ENCODE measurements at regions not wholly inside any gene's neighbourhood (a gene's known extent, or its start where the extent isn't known, plus 50 kb on each side); places are given as distances from the start of the nearest gene placed in this dataset.
A peak's percentile ranks its signal among the peaks of the same experiment; 100 is the strongest.
"Not testable (repeated sequence)": the region's sequence is repeated elsewhere in the genome, so short reads cannot be mapped to it uniquely, and the experiment has no call there.

DNA sequence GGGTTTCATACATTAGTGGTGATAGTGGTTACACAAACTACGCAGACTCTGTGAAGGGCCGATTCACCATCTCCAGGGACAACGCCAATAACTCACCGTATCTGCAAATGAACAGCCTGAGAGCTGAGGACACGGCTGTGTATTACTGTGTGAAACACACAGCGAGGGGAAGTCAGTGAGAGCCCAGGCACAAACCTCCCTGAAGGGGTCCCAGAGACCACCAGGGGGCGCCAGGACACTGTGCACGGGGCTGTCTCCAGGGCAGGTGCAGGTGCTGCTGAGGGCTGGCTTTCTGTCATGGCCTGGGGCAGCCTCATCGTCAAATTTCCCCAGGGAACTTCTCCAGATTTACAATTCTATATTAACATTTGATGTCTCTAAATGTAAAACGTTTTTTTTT lies 184.6 kb upstream of the TP53TG3C start:
- H3K4me1 Mint-ChIP-seq (ENCODE audit: unreplicated experiment); DNase-seq (ENCODE audit: extremely low spot score, unreplicated experiment); H3K27ac Mint-ChIP-seq; H3K27me3 Mint-ChIP-seq; H3K4me3 Mint-ChIP-seq; H3K36me3 Mint-ChIP-seq; H3K9me3 Mint-ChIP-seq: not testable (repeated sequence)
- peak; percentile 15 for TF ChIP-seq CTCF (conservative IDR thresholded peaks at IDR 0.05)

GRCh38 chr16:33027121-33027520 lies 166.9 kb upstream of the TP53TG3C start:
- not testable (repeated sequence) for H3K9me3 Mint-ChIP-seq; H3K27me3 Mint-ChIP-seq; H3K4me3 Mint-ChIP-seq; H3K4me1 Mint-ChIP-seq (ENCODE audit: unreplicated experiment); H3K27ac Mint-ChIP-seq; H3K36me3 Mint-ChIP-seq; DNase-seq (ENCODE audit: extremely low spot score, unreplicated experiment)

GRCh38 chr16:33027941-33028340 lies 166.1 kb upstream of the TP53TG3C start:
- H3K9me3 Mint-ChIP-seq; H3K4me1 Mint-ChIP-seq (ENCODE audit: unreplicated experiment); H3K27me3 Mint-ChIP-seq; H3K27ac Mint-ChIP-seq; DNase-seq (ENCODE audit: extremely low spot score, unreplicated experiment); H3K4me3 Mint-ChIP-seq; H3K36me3 Mint-ChIP-seq: not testable (repeated sequence)

GRCh38 chr16:33028707-33029390 lies 165.2 kb upstream of the TP53TG3C start:
- peak; percentile 53 for DNase-seq (ENCODE audit: extremely low spot score, unreplicated experiment)
- not testable (repeated sequence) for H3K27me3 Mint-ChIP-seq; H3K36me3 Mint-ChIP-seq; H3K4me1 Mint-ChIP-seq (ENCODE audit: unreplicated experiment); H3K4me3 Mint-ChIP-seq; H3K9me3 Mint-ChIP-seq; H3K27ac Mint-ChIP-seq

DNA sequence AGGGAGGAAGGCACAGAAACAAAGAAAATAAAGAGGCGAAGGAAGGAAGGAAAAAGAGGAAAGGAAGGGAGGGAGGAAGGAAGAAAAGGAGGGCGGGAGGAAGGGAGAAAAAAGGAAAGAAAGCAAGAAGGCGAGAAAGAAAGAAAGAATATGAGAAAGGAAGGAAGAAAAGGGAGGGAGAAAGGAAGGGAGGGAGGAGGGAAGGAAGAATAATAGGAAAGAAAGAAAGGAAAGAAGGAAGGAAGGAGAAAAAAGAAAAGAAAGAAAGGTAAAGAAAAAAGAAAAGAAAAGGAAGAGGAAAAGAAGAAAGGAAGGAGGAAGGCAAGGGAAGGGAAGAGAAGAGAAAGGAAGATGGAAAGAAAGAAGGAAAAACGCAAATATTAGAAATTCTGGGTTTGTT lies 145.2 kb upstream of the TP53TG3C start:
- not testable (repeated sequence) for H3K27ac Mint-ChIP-seq, H3K9me3 Mint-ChIP-seq, H3K27me3 Mint-ChIP-seq

GRCh38 chr16:33059206-33059605 lies 134.8 kb upstream of the TP53TG3C start:
- no peaks in the 10 kb centered on the region for H3K27me3 Mint-ChIP-seq
- no peaks in the 10 kb centered on the region for H3K36me3 Mint-ChIP-seq
- DNase-seq (ENCODE audit: extremely low spot score, unreplicated experiment) = no peak
- H3K4me3 Mint-ChIP-seq = no peak overlapping the region
- H3K9me3 Mint-ChIP-seq = no peaks in the 10 kb centered on the region
- no peaks in the 10 kb centered on the region for H3K4me1 Mint-ChIP-seq (ENCODE audit: unreplicated experiment)
- no peak for TF ChIP-seq CTCF (conservative IDR thresholded peaks at IDR 0.05)
- H3K27ac Mint-ChIP-seq = no peak overlapping the region

More for the DNA sequence above, 145.2 kb upstream of the TP53TG3C start:
- not testable (repeated sequence) for DNase-seq (ENCODE audit: extremely low spot score, unreplicated experiment); H3K36me3 Mint-ChIP-seq; H3K4me1 Mint-ChIP-seq (ENCODE audit: unreplicated experiment); H3K4me3 Mint-ChIP-seq

DNA sequence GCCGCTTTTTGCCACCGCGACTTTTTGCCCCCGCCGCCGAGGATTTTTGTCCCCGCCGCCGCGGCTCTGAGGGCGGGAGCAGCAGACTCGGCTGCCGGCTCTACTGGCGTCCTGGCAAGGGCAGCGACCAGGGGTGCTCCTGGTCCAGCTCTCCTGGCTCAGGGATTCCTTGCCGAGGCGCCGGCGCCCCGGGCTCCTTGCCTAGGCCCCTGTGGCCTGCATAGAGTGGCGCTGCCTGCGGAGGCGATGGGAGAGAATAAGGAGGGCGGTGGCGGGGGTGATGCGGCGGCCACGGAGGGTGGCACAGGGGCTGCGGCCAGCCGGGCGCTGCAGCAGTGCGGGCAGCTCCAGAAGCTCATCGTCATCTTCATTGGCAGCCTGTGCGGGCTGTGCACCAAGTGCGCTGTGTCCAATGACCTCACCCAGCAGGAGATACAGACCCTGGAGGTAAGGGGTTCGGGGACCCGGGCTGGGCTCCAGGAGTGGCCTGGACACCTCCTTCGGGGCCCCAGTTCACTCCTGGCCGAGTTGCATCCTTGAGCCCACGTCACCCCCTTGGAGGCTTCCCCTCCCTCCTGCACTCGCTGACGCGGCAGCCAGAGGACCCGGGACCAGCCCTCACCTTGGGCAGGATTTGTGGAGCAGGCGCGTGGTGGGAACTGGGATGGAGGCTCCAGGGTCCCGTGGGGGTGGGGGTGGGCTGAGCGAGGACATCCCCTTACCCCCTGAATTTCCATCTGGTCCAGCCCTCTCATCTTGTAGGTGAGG lies 134.2 kb upstream of the TP53TG3C start:
- H3K36me3 Mint-ChIP-seq; H3K27me3 Mint-ChIP-seq; H3K9me3 Mint-ChIP-seq; H3K4me1 Mint-ChIP-seq (ENCODE audit: unreplicated experiment); H3K4me3 Mint-ChIP-seq; H3K27ac Mint-ChIP-seq: not testable (repeated sequence)
- peak; percentile 55 for DNase-seq (ENCODE audit: extremely low spot score, unreplicated experiment)

DNA sequence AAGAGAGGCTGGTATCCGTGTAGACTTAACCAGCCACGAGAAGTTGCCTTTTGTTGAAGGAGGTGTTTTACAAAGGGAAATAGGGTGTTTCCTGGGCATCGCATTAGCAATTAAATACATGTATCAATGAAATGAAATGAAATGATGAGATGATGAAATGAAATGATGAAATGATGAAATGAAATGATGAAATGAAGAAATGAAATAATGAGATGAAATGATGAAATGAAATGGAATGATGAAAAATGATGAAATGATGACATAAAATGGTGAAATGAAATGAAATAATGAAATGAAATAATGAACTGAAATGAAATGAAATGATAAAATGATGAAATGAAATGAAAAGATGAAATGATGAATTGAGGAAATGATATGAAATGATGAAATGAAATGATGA lies 131.3 kb upstream of the TP53TG3C start:
- not testable (repeated sequence) for H3K4me1 Mint-ChIP-seq (ENCODE audit: unreplicated experiment); H3K4me3 Mint-ChIP-seq; H3K36me3 Mint-ChIP-seq; H3K27me3 Mint-ChIP-seq; H3K9me3 Mint-ChIP-seq; DNase-seq (ENCODE audit: extremely low spot score, unreplicated experiment); H3K27ac Mint-ChIP-seq

GRCh38 chr16:33063365-33064170 lies 130.5 kb upstream of the TP53TG3C start:
- H3K36me3 Mint-ChIP-seq; DNase-seq (ENCODE audit: extremely low spot score, unreplicated experiment); H3K9me3 Mint-ChIP-seq; H3K27ac Mint-ChIP-seq; H3K27me3 Mint-ChIP-seq; H3K4me1 Mint-ChIP-seq (ENCODE audit: unreplicated experiment); H3K4me3 Mint-ChIP-seq: not testable (repeated sequence)

- not testable (repeated sequence) for H3K4me3 Mint-ChIP-seq; H3K36me3 Mint-ChIP-seq; H3K4me1 Mint-ChIP-seq (ENCODE audit: unreplicated experiment); H3K27ac Mint-ChIP-seq; H3K27me3 Mint-ChIP-seq; H3K9me3 Mint-ChIP-seq; DNase-seq (ENCODE audit: extremely low spot score, unreplicated experiment)
Observed at GRCh38 chr16:33064454-33065073, 129.5 kb upstream of the TP53TG3C start.
